GM21390 (cell line): ENCODE measurements at regions not wholly inside any gene's neighbourhood (a gene's known extent, or its start where the extent isn't known, plus 50 kb on each side); places are given as distances from the start of the nearest gene placed in this dataset.

ENCODE experiments used
- ATAC-seq: cut with Tn5 transposase; IDR thresholded peaks from one replicate; pipeline ENCODE4 v1.9.1; 2021; ENCODE audit not compliant: unreplicated experiment

DNA sequence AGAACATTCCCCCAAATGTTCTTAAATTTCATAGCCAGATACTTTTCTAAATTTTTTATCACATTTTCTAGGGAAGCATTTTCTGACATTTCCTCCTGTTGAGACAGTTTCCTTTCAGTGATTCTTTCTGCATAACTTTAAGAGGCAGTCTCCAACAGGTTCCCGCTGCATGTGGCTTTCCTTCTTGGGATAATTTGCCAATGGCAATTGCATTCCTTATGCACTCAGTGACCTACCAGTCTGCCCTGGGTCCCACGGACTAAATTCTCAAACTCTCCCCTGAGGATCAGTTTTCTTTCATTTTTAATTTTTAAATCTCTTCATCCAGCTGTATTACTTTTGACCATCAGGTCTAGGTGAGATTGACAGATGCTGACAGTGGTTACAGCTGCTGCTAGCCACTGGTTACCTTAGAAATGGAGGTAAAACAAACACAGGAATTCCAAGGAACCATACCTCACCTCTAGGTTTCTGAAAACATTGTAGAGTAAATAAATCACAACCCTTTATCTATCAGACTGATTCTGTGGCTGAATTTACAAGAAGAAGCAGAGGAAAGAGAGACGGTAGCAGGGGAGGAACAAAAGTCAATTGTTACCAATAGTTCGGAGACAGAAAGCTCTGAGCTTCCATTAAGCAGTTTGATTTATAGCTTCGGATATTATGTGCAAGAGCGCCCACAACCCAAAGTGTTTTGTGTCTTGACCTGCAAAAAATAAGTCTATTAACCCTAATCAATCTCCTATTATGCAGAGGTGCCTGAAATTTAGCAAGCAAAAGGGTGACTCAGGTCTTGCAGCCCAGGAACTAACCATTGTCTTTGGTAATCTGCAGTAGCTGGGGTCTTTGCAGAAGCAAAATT lies 216.0 kb downstream of the PMP22 start:
- no peak for ATAC-seq

DNA sequence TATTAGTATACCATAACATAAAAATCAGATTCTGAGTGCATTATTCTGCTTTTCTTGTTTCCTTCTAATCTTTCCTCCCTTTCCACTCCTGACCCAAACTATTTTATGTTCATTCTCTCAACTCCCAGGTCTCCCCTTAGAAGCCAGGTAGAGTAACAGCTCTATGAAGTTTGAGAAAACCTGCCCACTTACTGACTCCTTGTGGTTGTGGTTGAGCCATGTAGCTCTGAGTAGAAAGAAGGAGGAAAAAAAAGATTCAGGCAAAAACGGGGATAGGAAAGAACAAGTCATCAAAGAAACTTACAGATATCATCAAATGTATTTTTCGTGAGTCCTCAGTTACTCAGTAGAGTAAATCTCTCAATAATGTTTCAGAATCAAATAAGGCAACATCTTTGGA lies 216.7 kb downstream of the PMP22 start:
- ATAC-seq, result no peak

DNA sequence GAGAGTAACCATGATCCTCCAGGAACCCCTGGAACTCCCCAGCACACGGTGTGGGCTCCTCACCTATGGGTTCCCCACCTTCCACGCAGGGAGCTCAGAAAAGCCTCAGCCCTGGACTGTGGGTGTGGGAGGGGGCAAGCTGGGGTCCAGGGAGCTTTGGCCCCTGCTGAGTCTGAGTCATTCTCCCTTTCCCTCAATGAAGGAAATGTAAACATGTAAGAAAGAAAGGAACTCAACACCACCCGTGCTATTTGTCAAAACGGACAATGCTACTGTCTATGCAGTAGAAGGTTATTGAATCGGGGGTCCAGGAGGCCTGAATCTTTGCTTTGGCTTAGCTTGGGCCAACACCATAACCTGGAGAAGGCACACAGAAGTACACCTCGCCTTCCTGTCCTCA lies 222.8 kb downstream of the PMP22 start:
- ATAC-seq, result no peak

DNA sequence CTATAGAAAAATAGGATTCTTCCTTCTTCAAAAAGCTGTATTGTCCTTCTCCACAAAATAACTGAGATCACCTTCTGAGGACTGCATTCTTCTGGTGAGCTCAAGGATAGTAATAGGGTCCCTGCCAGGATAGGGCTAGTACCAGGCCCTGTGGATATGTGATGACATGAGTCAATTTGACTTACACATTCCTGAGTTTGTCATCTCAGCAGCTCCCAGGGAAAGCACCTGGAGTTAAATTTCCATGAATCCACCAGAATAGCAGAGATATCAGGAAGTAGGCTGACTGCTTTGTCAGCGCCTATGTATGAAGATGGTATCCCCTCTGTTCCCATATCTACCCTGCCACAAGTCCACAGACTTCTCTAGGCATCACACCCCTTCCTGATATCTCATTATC lies 225.8 kb downstream of the PMP22 start:
- ATAC-seq, result no peak

DNA sequence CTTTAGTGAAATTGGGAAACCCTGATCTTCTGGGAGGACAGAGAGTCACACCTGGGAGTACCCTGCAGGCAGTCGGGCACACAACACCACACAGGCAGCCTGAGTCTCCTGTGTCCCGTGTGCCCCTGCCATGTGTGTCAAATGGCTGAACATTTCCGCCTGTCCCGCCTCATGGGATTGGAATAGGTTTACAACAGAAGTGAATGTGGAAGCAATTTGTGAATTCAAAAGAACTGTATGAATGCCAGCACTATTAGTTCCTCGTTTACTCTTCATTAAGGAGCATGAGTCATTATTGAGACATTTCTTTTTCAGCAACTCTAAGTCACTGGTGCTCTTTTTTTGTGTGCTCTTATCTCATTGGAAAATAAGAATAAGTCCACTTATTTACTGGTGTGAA lies 226.5 kb downstream of the PMP22 start:
- ATAC-seq, result no peak

DNA sequence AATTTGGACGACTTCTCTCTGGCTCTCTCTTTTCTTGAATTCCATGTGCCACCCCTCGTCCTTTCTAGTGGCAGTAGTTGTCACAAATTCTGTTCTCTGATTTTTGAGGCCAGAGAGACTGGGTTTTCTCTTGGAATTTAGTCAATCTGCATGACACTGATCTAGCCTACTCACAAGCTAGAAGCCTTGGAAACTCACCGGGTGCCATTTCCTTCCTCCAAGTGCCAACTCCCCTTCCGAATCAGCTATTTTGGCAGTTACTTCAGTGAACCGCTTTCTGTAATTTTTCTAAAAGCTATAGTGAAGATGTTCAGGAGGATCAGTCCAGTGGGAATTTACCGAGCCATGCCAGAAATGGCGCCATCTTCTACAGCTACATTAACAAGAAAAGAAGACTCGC lies 228.9 kb downstream of the PMP22 start:
- ATAC-seq, result no peak

DNA sequence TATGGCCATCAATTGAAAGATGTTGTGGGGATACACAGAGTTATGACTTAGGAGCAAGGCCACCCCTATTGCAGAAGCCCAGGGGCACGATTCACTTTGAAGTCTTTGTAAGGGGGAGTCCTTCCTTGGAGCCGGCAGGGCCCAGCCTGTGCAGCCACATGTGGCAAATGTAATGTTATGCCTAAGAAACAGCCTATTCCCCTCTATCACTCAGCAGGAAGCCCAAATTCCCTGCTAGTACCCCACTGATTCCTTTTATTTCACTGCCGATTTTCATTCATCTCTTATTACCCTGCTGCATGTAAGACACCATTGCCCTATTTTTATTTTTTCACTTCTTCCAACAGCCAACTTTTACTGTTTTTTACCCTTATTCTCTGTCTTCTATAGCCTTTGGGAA lies 233.2 kb downstream of the PMP22 start:
- ATAC-seq, result no peak

DNA sequence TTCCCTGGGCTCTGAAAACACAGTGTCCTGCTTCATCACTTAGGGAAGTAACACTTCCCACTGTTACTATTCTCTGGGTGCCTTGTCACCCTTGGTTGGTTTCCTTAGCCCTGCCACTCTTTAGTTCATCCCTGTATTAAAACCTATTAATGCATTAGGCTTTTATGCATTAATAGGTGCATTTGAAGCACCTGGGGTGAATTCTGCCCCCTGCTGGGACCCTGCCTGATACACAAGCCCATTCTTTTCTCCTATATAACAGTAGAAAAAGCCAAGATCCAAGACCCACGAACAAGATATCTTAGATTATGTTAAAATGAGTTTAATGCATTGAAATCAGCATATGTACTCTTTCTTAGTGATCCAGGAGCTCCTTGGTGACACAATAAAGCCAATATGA lies 235.7 kb downstream of the PMP22 start:
- ATAC-seq, result no peak

DNA sequence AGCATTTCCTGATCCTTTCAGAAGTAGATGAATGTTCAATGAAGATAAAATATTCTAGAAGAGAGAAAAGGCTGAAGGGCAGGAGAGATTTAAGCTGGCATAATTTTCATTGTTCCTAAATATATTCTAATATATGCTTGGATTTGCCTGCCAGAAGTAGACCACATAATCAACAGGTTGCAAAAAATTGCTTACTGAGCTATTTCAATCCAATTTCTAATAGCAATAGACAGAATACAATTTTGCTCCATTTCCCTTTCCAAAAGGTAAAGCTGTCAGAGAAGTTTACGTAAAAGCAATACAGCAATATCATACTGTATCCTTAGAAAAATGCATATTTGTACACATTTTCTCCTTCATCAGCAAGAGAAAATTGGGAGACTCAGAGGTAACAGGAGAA lies 237.3 kb downstream of the PMP22 start:
- ATAC-seq, result no peak

DNA sequence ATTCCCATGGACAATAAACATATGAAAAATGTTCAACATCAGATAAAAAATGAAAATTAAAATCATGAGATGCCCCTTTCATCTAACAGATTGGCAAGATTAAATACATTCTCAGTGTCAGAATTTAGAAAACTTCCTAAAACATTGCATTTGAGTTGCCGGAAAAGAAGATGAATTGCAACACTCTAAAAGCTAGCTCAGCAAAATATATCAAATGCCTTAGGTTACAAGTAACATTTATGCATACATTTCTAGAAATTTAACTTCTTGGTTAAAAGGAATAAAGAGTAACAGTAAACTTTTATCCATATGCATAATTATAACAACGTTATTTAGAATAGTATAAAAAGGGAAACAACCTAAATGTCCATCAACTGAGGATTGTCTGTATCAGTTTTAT lies 239.0 kb downstream of the PMP22 start:
- ATAC-seq, result no peak

DNA sequence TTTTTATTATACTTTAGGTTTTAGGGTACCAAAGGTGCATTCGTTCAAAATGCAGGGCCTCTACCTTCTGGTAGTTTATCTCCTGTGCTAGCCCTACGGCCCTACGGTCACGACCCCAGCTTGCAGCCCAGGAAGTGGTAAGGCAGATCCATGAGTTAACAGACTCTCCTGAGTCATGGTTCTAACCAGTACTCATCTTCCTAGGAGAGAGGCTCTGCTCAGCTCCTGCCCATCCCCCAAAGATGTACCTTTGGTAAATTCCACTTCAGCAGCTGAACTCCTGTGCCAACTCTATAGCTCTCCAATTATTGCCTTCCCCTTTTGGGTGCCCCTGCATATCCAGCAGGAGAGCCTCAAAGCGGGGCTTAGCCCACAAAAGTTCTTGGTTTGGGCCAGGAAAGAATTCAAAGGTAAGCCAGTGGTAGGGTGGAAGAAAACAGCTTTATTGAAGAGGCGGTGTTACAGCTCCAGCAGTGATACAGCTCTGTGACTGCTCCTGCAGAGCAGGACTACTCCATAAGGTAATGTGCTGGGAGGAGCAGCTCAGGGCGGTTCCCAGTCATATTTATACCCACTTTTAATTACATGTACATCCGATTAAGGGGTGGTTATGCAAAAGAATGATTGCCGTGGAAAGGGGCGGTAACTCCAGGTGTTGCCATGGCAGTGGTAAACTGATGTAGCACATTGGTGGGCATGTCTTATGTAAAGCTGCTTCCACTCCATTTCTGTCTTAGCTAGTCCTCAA lies 241.4 kb downstream of the PMP22 start:
- ATAC-seq, result no peak

DNA sequence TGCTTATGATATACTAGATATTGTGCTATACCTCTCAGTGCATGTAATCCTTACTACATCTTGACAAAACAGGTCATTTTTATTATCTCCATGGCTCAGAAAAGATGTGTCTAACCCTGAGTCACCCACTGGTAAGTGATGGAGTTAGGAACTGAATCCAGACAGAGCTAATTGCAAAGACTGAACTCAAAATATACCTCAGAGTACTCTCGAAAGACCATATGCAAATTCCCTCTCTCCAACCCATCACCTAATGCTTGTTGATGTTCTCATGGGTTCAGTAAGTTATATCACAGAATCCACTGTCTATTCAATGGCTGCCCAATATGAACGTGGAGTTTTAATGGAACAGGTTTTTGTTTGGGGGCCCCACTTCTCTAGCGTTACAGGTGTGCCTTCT lies 246.0 kb downstream of the PMP22 start:
- no peak for ATAC-seq

DNA sequence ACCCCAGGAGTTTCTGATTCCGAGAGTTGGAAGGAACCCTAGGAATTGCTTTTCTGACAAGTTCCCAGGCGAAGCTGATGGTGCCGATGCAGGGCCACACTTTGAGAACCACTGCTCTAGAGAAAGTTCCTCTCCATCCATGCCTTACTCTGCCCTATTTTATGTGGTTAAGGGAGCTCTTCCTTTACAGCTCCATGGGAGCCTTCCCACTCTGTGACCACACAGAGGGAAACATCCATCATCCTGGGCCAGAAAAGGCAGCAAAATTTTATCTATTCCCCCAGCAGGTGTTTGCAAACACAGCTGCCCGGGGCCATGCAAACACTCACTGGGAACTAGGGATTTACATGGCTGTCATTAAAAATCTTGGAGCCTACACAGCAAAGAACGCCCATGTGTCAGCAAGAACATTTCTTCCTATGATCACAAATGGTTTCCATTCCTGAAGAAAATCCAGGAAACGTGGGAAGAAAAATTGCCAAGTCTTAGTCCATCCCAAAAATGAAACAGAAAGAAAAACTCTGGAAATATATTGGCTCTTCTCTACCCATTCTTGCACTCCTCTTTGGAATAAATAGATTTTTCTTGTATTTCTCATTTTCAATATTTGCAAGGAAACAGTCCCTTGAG lies 252.7 kb downstream of the PMP22 start:
- no peak for ATAC-seq

DNA sequence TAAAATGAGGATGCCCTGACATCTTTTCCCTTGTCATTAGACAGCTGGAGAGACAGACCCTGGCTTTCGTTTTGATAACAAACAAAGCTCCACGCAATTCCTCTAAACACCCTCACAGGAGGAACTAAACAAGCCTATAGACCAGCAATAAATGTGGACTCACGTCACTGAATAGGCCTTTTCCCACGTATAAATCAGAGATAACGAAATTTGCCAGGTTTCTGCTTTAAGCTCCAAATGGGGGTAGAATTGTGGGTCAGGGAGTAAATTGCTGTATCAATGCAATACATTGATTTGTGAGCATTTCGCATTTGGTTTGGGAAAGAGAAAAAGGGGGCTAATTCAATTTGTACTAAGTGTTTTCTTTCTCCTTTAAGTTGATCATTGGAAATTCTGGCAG lies 256.0 kb downstream of the PMP22 start:
- ATAC-seq, result no peak

DNA sequence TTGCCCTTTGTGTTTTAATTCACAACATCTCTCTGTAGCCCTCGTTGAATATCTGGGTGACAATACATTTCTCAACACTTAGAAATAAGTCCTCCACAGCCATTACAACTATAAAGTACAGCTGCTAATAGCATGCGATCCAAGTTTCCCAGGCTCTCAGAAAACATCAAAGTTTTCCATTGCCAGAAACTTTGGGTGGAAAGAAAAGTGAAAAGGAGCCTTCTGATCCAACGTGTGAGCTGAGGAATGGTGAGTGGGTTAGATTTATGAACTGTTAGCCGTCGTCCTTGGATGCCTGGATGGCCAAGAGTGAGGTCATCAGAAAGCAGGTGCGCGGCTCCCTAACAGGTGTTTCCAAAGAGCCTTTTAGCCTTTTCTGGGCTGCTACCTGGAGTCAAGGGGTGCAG lies 258.0 kb downstream of the PMP22 start:
- ATAC-seq, result no peak

DNA sequence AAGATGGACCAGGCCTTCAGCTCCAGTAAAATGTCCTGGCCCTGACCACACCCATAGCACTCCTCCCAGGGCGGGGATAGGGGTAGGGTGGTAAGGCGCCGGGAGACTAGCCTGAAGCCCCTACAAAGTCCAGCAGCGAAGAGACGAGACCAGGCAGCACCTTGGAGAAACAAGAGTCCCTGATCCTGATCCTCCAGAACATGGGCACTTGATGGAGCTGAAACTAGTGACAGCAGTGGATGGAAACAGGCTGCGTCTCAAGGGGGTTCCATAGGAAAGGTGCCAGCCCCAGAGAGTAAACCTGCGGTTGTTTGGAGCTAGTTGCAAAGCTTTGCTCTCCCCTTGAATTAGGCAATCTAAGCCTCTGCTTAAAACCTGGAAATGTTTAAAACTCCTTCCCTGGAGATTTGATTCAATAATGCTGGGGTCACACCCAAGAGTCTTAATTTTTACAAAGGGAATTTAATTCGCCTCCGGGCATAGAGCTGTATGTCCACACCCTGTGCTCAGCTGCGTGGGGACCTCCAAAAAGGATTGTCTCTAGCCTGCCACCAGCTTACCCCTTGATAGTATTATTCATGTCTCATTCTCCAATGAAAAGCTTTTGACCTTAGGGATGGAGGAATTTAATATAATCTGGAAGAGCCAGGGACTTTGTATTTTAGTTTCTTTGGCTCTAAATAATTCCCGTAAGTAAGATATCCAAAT lies 258.6 kb downstream of the PMP22 start:
- no peak for ATAC-seq

DNA sequence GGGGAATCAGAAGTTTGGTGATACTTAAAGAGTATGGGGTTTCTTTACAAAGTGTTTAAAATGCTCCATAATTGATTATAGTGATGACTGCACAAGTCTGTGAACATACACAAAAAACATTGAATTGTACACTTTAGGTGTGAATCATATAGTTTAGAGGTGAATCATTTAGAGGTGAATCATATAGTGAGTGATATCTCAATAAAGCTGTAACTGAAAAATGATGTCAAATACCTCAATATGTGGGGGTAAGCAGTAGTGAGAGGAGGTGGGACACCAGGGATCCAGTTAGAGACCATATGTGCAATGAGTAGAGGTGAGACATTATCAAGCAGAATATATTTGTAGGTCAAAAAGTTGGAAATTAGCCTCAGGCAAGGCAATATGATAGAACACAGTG lies 264.5 kb downstream of the PMP22 start:
- no peak for ATAC-seq

DNA sequence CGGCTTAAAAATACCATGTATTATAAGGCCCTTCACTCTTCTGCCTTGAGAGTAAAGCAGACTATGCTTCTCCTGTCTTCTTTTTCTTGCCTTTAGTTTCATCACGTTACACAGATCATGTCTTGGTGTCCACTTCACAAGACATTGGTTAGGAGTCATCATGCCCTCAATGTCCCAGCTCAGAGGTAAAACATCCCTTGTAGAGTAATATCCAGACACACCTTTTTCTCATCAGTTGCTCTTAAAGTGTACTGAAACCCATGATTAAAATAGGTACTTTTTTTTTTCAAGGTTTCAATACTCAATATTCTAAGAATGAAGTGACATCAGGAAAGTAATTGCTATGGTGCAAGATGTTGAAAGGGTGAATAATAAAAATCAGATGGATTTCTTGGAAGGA lies 267.8 kb downstream of the PMP22 start:
- ATAC-seq, result no peak

DNA sequence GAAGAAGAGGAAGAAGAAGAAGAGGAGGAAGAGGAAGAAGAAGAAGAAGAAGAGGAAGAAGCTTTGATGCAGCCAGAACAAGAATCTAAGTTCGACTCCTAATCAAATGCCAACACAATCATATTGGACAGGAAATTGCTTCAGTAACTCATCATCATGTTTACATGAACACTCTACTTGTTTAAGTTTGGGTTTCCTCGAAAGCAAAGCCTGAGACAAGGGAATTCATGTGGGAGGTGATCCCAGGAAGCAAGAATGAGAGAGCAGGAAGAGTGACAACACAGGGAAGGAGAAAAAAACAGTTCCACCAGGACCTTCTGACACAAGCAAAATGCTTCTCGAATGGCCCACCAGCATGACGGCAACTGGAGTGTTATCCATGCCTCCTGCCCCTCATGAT lies 279.0 kb downstream of the PMP22 start:
- no peak for ATAC-seq

DNA sequence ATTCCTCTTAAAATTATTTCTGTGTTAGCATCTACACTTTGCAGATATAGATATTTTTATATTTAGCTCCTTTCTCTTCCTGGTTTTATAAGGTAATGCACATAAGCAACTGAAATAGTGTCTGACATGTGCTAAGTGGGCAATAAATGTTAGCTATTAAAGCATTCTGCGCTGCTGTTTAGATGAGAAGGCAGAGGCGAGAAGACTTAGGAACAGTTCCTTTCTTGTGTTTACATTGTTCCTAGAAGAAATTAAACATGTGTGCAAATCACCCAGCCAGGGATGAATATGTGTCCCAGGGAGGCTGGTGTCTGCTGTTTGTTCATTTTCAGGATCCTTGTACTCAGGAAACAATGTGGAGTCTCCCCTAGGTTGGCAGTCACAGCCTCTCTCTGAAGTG lies 292.3 kb downstream of the PMP22 start:
- no peak for ATAC-seq

DNA sequence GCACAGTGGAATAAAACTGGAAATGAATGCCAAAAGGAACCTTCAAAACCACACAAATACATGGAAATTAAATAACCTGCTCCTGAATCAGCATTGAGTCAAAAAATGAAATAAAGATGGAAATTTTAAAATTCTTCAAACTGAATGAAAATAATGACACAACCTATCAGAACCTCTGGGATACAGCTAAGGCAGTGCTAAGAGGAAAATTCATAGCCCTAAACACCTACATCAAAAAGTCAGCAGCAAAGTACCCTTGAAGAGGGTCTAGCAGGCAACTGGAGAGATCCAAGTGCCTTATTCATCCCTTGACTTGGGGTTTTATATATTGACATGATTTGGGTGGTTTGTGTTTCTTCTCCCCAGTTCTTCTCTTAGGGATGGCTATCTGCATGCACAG lies 294.1 kb downstream of the PMP22 start:
- ATAC-seq, result no peak
